GM21529 (cell line): ENCODE measurements at regions not wholly inside any gene's neighbourhood (a gene's known extent, or its start where the extent isn't known, plus 50 kb on each side); places are given as distances from the start of the nearest gene placed in this dataset.

ENCODE experiments used
- ATAC-seq: cut with Tn5 transposase; IDR thresholded peaks from one replicate; pipeline ENCODE4 v1.9.1; 2021; ENCODE audit not compliant: unreplicated experiment

DNA sequence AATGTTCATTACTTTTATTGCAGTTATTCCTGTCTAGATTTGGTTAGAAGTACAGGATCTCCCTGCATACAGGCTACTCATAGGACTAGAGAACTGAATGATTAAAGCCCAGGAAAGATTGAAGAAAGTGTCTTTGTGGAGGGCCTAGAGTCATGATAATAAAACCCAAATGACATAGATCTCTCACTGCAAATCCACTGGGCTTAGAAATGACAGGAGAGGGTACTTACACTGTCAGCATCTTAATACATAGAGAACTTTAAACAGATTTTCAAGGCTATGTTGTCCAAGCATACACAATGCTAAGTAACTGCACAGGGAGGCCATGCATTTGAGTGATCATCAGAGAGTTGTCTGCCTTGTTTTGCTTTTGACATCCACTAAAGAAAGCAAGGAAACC is 383.8 kb upstream of the MAP3K7 start:
- no peak for ATAC-seq

DNA sequence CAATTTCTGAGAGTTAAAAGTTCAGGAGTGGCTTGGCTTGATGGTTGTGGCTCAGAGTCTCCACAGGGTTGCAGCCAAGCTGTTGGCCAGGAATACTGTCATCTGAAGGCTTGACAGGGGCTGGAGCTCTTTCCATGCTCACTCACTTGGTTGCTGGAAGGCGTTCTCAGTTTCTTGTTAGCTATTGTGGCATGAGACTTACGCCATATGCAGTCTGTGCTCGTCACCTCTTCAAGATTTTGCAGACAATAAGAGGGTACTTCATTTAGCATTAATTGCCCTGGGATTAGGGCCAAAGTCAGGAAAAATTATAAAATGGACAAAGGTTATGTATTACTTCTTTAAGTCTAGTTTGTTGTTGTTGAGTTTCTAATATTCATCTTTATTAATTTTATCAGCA is 380.6 kb upstream of the MAP3K7 start:
- no peak for ATAC-seq

DNA sequence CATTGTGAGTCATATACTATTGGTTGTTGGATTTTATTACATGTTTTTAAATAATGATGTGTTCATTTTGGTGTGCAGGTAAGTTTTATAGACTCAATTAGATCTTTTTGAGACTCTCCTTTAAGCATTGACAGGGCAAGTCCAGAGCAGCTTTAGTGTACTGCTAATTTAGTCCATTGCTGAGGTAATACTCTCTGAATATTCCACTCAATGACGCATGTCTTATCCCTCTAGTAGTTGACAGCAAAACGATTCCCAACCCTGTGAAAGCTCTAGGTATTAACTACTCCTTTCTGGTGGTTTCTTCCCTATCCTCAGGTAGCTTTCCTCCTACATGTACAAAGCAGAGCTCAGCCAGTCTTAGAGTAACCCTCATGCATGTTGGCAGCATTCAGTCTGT is 373.5 kb upstream of the MAP3K7 start:
- ATAC-seq = no peak

DNA sequence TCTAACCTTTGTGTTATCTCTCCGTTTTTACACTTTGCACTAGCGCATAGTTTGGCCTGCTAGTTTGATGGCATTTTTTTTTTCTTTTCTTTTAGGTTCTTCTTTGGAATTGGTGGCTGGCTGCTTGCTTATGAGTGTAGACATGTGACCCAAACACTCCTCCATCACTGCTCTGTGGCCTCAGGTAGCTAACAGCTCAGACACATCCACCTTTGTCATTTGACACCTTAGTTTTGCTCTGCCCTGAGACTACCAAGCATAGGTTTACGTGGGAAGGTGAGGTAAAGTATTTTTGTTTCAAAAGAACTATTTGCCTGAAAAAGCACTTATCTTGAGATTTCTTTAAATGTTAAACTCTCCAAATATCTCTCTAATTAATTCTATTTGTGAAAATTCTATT is 368.4 kb upstream of the MAP3K7 start:
- no peak for ATAC-seq

DNA sequence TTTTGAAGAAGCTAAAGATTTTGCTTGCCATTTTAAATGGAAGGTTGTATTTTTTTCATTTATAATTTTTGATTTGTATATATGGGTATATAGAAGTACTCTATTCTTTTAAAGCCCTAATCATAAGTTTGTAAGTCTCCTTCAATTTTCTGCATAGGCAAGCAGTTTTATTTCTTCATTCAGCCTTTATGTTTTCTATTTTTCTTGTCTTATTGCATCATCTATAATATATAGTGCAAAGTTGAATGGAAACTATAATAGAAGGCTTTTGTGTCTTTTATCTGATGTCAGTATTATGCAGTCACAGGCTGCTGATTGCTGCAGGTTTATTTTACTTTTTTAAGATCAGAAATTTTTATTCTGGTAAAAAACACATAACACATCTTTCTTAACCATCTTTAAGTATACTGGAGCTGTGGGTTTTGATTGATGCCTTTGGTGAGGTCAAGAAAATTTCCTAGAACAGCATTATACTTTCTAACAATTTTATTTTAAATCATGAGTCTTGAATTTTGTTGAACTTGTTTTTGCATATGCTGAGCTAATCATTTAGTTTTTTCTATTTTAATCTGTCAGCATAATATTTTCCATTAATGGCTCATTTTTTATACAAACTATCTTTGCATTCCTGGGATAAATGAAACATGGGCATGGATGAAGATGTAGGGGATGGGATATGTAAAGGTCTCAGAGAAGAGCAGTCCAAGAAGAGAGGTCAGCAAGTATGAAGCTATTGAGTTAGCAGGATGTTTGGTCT is 366.7 kb upstream of the MAP3K7 start:
- no peak for ATAC-seq

DNA sequence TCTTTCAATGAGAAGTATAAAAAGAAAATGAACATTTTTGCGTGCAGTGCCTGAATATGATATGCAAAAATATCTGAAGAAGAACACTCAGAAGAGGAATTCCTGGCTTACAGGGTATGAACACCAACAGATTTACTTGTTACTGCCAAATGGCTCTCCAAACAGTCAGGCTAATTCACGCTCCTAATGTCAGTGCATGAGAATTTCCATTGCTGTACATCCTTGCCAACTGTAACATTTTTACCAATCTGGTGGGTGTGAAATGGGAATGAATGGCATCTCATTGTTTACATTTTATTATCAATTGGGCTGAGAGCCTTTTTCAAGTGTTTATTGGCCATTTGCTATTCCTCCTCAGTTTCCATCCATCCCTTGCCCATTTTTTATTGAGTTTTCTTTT is 365.3 kb upstream of the MAP3K7 start:
- no peak for ATAC-seq

DNA sequence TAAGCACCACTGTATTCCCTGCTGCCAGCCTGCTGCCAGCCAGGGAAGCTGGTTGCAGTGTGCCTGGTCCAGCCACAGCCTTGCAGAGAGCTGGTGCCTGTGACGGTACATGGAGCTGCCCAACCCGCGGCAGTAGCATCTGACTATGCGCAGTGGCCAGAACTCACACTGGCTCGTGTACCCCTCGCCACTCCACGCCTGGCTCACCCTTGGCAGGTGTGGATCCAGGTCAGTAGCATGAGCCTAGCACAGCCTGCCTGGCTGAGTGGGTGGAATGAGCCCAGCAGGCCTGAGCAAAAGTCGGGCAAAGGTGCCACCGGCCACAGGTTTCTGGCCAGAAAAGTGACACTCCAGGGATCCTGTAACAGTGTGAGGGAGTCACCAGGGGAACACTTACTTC is 361.7 kb upstream of the MAP3K7 start:
- ATAC-seq = no peak

DNA sequence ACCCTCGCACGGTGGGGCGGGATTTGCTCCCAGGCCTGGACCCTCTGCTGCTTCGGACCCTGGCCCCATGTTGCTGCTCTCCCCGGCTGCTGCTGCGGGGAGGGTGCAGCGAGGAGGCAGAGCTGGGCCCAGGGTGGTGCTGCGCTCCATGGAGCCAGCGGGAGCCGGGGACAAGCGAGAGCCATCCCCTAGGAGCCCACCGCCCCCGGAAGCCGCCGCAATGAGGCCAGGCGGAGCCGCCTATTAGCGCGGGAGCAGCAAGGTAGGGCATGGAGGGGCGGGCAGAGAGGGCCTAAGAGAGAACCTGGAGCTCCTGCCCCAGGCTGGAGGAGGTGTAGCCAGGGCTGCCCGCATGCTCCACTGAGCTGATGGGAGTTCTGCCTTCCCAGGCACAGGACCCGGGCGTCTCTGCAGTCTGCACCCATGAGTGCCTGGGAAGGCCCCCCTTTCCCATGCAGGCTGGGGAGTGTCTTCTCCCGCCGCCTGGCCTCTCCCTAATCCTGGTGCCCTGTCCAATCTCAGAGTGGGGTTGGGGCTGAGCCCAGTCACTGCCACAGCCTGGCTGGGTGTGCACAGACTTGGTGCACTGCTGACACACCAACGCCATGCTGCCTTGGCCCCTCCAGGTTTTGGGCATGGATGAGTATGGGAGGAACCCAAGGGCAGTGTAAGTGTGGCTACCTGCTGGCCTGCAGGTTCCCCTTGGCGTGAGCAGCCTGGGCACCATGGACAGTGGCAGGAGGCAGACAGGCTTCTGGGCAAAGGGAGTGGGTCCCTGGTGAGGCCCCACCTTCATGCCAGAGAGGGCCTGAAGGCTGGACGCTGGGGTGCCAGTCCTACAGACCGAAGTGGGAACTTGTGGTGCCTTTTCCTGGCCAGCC is 360.6 kb upstream of the MAP3K7 start:
- ATAC-seq = no peak

DNA sequence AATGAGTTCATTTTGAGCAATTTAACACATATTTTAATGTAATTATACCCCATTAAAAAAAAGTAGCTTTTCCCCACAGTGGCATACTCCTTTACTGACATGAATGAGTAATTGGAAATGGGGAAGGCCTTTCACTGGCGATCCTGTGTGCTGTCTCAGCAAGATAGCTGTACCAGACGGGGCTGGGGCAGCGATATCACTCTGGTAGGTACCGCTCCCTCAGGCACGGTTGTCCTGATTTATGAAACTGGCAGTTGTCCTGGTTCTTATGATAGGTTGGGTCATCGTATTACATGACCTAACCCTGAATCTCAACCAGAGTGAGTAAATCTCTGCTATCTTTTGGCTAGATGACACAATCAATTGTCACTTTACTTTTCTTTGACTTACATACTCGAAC is 355.0 kb upstream of the MAP3K7 start:
- no peak for ATAC-seq

DNA sequence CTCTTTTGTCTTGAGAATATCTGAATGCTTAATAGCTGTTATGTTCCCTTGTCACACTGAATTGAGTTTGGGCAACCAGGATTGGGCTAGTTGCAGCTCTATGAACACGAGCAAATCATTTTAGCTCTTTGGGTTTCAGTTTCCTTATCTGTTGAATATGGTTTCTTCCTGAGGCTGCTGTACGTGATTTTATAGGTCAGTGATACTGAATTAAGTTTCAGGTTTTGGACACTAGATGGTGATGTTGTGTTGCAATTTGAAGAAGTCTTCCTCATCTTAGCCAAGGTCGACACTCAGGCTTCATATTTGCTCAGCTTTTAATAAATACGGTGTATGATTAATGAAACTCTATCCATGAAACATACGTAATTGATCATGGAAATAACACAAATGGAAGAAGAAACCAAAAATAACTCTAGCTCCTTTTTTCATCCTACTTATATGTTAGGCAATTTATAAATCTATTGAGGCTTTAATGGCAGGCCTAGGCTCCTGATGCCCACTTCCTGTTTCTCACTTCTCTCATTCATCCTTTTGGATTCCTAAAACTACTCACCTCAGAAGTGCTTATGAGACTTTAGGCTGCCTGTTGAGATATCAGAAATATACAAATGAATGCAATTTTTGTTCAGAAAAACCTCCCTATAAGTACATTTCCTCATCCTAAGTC is 354.1 kb upstream of the MAP3K7 start:
- peak; percentile 95 for ATAC-seq

DNA sequence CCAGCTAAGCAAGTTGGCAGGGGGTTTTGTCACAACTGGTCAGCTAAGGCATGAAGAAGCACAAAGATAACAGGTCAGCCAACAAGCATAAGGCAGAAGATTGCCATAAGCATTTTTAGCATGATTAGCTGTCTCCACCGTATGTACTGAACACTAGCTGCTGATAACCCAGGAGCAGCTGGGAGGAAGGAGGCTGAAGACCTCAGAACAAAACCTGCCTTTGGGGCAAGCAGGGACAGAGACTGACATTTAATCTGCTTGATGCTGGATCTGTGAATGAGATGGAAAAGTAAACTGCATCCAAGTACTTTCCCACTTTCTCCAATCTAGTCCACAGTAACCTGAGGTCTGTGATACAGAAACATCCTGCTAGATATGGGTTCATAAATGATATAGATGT is 353.0 kb upstream of the MAP3K7 start:
- no peak for ATAC-seq

DNA sequence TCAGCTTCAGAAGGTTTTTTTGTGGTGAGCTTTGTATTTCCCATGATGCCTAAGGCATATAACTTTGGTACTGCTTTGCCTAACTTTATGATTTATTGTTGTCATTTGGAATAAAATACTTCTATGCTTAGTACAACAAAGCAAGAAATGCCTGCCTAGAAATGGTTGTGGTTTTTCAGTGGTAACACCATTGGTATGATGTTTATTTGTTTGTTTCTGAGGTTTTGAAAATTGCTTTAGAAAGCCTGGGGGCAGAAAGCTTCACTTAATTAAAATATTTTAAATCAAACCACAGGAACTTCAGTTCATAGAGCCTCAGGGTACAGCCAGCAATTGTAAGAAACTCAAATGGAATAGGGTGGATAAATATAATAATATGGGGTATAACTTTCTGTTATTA is 351.2 kb upstream of the MAP3K7 start:
- no peak for ATAC-seq

DNA sequence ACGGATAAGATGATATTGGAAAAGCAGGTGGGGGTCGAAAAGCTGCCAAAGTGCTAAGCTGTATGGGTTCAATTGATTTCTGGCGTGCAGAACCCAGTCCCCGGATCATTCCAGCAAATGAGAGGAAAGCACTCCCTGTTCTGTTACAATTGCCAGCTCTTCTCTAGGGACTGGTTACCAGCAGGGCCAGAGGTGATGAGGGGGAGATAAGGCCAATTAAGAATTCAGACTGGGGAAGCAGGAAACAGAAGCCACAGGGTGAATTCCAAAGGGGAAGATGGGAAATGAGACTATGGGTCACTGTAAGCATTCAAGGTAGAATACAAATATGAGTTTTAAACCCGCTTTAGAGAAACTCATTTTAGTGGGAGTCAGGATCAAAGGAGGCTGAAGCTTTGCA is 349.4 kb upstream of the MAP3K7 start:
- no peak for ATAC-seq

DNA sequence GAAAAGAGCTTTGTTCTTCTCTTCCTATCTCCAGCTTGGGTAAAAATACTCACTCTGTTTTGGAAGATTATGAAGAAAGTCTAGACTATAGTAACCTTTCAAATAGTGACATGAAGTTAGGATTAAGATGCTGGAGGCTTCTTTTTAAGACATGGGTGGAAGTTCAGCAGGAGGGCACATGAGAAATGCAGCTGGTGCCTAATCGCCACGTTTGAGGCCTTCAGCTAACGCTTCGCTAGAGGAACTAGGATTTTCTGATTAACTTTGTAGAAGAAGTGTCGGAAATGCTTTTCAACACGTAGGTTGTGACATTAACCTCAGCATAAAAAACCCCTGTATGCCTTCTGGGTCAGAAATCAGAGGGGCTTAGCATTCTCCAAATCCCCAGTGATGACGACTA is 348.1 kb upstream of the MAP3K7 start:
- no peak for ATAC-seq

DNA sequence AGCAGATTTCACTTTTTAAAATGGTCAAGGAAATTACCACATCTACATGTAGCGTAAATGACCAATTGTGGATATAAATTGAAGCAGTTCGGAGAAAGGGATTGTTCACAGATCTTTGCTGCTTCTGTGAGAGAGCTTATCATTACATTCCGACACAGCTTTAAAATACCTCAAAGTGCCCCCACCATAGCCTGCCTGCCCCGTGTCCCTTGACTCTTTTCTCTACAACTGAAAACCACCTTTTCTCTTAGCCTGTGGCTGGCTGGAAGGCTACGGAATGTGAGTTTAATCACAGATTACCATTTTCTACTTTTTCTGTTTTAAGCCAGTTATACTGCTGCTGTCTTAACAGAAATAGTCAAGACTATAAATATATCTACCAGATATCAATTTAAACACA is 347.2 kb upstream of the MAP3K7 start:
- no peak for ATAC-seq

DNA sequence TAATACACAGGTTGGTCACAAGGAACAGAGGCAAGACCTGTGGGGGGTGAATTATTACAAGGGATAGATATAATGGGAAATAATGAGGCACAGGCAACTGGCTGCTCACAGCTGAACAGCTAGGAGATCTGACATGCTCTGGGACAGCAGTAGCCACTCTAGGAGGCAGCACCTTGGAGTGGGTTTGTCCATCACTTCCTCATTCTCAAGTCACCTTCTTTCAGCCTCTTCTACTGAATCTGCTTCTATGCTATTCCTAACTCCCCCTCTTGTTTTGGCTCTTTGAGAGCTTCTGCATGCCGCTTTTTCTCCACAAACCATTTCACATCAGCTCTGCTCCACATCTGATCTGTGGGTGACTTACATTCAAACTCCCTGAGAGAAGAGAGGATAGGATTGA is 345.5 kb upstream of the MAP3K7 start:
- no peak for ATAC-seq

DNA sequence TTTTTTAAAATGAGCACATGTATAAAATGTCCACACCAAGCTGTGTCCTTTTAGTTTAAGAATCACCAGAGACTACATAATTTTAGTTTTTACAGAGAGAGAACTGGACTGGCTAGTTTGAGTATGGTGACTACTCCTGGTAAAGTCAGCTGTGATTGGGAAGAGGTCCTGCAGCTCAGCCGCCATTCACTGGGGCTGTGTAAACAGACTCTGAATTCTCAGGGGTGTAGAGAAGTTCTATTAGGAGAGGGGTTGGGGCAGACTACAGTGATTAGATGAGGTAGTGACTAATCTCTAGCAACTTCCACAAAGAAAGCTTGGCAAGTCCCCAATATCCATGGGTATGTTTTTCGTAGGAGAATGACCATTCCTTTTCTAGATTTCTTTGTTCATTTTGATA is 341.2 kb upstream of the MAP3K7 start:
- no peak for ATAC-seq

DNA sequence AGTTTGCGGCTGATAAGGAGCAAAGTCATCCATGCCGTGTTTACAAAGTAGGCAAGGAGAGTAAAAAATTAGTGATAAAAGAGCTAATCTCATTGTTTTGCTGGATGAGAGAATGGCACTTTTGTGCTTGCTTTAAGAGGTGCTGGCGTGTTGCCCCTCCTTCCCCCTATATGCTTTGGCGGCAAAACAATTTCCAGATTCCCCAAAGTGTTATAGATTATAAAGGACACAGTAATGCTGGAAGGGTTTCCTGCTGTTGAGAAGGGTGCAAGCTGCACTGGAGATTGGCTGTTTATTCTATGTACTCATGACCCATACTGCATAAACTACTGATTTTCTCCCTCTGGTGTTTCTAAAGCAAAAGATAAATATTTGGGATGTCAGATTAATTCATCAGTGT is 338.9 kb upstream of the MAP3K7 start:
- ATAC-seq = no peak

DNA sequence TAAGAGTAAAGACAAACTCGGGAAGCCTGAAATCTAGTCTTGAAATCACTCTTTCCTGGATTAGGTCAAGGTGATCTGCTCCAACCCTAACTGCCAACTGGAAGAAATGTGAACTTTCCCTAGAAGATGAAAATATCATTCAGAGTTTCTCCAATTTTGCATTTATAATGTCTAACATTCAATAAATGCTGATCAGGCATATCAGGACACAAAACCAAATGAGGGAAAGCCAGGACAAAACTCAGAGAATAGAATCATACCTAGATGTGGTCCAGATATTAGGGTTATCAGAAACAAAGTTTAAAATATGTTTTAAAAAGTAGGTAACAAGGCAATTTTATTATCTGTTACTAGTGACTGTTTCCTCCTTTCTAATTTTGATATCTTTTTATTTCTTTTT is 335.5 kb upstream of the MAP3K7 start:
- ATAC-seq = no peak

DNA sequence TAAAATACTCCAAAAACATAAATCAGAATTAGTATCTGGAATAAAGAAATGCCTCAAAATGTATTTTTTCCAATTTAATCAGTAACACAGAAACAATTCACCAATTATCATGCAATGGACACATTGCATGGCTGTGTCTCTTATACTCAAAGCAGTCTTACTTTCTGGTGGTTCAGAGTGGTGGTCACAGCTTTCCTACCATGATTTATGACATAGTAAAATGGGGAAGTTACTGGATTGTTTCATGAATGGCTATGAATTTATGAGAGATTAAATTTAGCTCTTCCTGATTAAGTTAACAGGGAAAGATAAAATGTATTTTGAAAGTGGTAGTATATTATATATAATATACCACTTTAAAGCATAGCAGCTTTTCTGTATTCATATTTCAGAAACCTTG is 331.5 kb upstream of the MAP3K7 start:
- no peak for ATAC-seq

DNA sequence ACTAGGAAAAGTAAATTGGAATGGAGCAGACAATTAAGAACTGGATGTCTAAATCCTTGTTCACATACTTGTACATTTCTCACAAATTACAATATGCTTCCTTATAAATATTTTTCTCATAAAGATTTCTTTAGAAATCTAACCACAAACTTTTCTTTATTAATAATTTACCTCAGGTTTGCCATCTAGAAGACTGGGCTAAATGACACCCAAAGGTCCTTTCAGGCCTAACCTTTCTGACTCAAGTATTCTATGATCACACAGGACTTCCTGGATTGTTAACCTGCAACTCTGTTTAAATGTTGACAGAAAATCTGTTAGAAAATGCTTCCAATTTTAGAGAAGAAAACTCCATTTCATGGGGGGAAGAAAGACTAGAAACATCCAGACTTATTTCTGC is 330.5 kb upstream of the MAP3K7 start:
- no peak for ATAC-seq

DNA sequence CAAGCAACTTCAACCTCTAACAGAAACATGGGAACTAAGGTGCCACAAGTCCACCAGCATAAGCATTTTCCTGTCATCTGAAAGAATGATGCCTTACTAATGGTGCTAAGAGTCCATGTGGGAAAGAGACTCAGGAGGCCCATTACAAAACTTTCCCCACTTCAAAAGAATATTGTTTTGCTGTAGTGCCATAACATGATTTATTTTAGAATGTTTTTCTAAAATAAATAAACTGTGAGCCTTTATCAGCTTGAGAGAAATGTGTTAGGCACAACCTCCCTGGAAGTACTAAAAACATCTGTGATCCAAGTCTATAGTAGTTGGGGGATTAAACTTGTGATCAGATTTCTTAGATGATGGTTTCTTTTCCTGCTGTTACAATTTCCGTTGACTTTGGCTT is 330.1 kb upstream of the MAP3K7 start:
- ATAC-seq = no peak
